ENCODE measurements at regions not wholly inside any gene's neighbourhood (a gene's known extent, or its start where the extent isn't known, plus 50 kb on each side); places are given as distances from the start of the nearest gene placed in this dataset.

GRCh38 chr1:201626629-201627275, 87.8 kb downstream of the NAV1 start:
- TF ChIP-seq CTCF (IDR thresholded peaks at IDR 0.05; ENCODE audit: low read depth, low read length), result no peak
- peak overlapping the region; percentile 62 for H3K27ac ChIP-seq (ENCODE audit: low read depth, low read length)
- CTCF ChIA-PET, result interaction anchor here (0.8 to 1.3 kb wide), 2 partner anchors 28 to 67 kb away, joined by 3 to 5 read pairs; no protein-coding TSS in a partner anchor

GRCh38 chr1:201628490-201628889, 89.6 kb downstream of the NAV1 start:
- DNase-seq (ENCODE audit: low read depth, low spot score), result no peak
- Histone ChIP-seq H3K9me3 (ENCODE audit: control insufficient read depth, insufficient read depth, low read length) (no peaks in the 10 kb centered on the region), H3K27ac (ENCODE audit: low read depth, low read length) (no peak overlapping the region), H3K4me3 (ENCODE audit: low read depth, low read length) (no peak overlapping the region), H3K27me3 (ENCODE audit: control insufficient read depth, insufficient read depth, low read length) (no peaks in the 10 kb centered on the region)
- POLR2A ChIA-PET, result no interaction called here
- no peak for TF ChIP-seq CTCF (IDR thresholded peaks at IDR 0.05; ENCODE audit: low read depth, low read length)
- CTCF ChIA-PET, result interaction anchor here (2.4 kb wide), 1 partner anchor 165 kb away, joined by 7 read pairs; no protein-coding TSS in a partner anchor

More at GRCh38 chr1:201626629-201627275, 87.8 kb downstream of the NAV1 start:
- Histone ChIP-seq H3K4me3 (ENCODE audit: low read depth, low read length) (no peak overlapping the region), H3K27me3 (ENCODE audit: control insufficient read depth, insufficient read depth, low read length) (no peaks in the 10 kb centered on the region), H3K9me3 (ENCODE audit: control insufficient read depth, insufficient read depth, low read length) (no peaks in the 10 kb centered on the region; the same call in 1 of the 2 replicates)
- POLR2A ChIA-PET, result no interaction called here
- no peak for DNase-seq (ENCODE audit: low read depth, low spot score)

- DNase-seq (ENCODE audit: low read depth, low spot score), result no peak
- Histone ChIP-seq H3K9me3 (ENCODE audit: control insufficient read depth, insufficient read depth, low read length) (no peaks in the 10 kb centered on the region), H3K4me3 (ENCODE audit: low read depth, low read length) (no peak overlapping the region), H3K27ac (ENCODE audit: low read depth, low read length) (no peak overlapping the region), H3K27me3 (ENCODE audit: control insufficient read depth, insufficient read depth, low read length) (no peaks in the 10 kb centered on the region)
- TF ChIP-seq CTCF (IDR thresholded peaks at IDR 0.05; ENCODE audit: low read depth, low read length), result no peak
- ChIA-PET POLR2A (interaction anchor here (0.6 to 1.2 kb wide), 3 partner anchors 20 to 138 kb away, joined by 3 to 8 read pairs (median 4); no protein-coding TSS in a partner anchor), CTCF (interaction anchor here (1.3 kb wide), 1 partner anchor 162 kb away, joined by 3 read pairs; no protein-coding TSS in a partner anchor)
Measured at GRCh38 chr1:201630582-201630981, 91.7 kb downstream of the NAV1 start.

- Histone ChIP-seq H3K9me3 (ENCODE audit: control insufficient read depth, insufficient read depth, low read length) (no peaks in the 10 kb centered on the region), H3K27me3 (ENCODE audit: control insufficient read depth, insufficient read depth, low read length) (no peaks in the 10 kb centered on the region), H3K27ac (ENCODE audit: low read depth, low read length) (no peak overlapping the region), H3K4me3 (ENCODE audit: low read depth, low read length) (no peak overlapping the region)
- ChIA-PET CTCF (interaction anchor here (1.3 kb wide), 1 partner anchor 162 kb away, joined by 3 read pairs; no protein-coding TSS in a partner anchor), POLR2A (interaction anchor here (1.2 kb wide), 1 partner anchor 19 kb away, joined by 4 read pairs; no protein-coding TSS in a partner anchor)
- TF ChIP-seq CTCF (IDR thresholded peaks at IDR 0.05; ENCODE audit: low read depth, low read length), result no peak
- no peak for DNase-seq (ENCODE audit: low read depth, low spot score)
Measured at GRCh38 chr1:201631037-201631436, 92.1 kb downstream of the NAV1 start.

- no peak for DNase-seq (ENCODE audit: low read depth, low spot score)
- CTCF ChIA-PET, result no interaction called here
- POLR2A ChIA-PET, result no interaction called here
Measured at GRCh38 chr1:201632364-201632952, 93.5 kb downstream of the NAV1 start.

More at GRCh38 chr1:201632364-201632952, 93.5 kb downstream of the NAV1 start:
- H3K27ac ChIP-seq (ENCODE audit: low read depth, low read length), result no peak overlapping the region
- no peak overlapping the region for H3K4me3 ChIP-seq (ENCODE audit: low read depth, low read length)
- TF ChIP-seq CTCF (IDR thresholded peaks at IDR 0.05; ENCODE audit: low read depth, low read length), result no peak
- H3K27me3 ChIP-seq (ENCODE audit: control insufficient read depth, insufficient read depth, low read length), result no peaks in the 10 kb centered on the region
- H3K9me3 ChIP-seq (ENCODE audit: control insufficient read depth, insufficient read depth, low read length), result no peaks in the 10 kb centered on the region
